Astrocyte (in vitro differentiated cells and primary cell): ENCODE measurements at regions not wholly inside any gene's neighbourhood (a gene's known extent, or its start where the extent isn't known, plus 50 kb on each side); places are given as distances from the start of the nearest gene placed in this dataset.

ENCODE experiments used
- DNase-seq: peaks from one replicate; pipeline ENCODE4 v3.0.0-alpha.2; 2010; ENCODE audit warnings: low read depth
- FAIRE-seq: peaks from 2 replicates; lab custom pipeline; 2011; peaks lifted over from hg19 to GRCh38; lab: Jason Lieb, UNC
- H2AFZ ChIP-seq: 2 replicates; pipeline ENCODE4 v1.6.0; 2012; ENCODE audit warnings: low read depth, low read length, inconsistent platforms
- H3K27ac ChIP-seq: 2 replicates; pipeline ENCODE4 v1.5.1; 2011; ENCODE audit warnings: low read depth, low read length, inconsistent platforms
- H3K27me3 ChIP-seq: 2 replicates; pipeline ENCODE4 v1.6.0; 2011; ENCODE audit warnings: low read length, inconsistent platforms; ENCODE audit not compliant: insufficient read depth
- H3K36me3 ChIP-seq: 2 replicates; pipeline ENCODE4 v1.5.1; 2011; ENCODE audit warnings: low read length, inconsistent platforms; ENCODE audit not compliant: insufficient read depth
- H3K4me1 ChIP-seq: 2 replicates; pipeline ENCODE4 v1.5.1; 2011; ENCODE audit warnings: low read length, inconsistent platforms; ENCODE audit not compliant: insufficient read depth
- H3K4me2 ChIP-seq: 2 replicates; pipeline ENCODE4 v1.6.0; 2012; ENCODE audit warnings: low read length, inconsistent platforms
- H3K4me3 ChIP-seq: 2 replicates; pipeline ENCODE4 v1.5.1; 2011; ENCODE audit warnings: low read depth, mild to moderate bottlenecking, low read length, inconsistent platforms; ENCODE audit not compliant: insufficient read depth
- H3K79me2 ChIP-seq: 2 replicates; pipeline ENCODE4 v1.6.0; 2012; ENCODE audit warnings: mild to moderate bottlenecking, low read length, inconsistent platforms; ENCODE audit not compliant: insufficient read depth
- H3K9ac ChIP-seq: 2 replicates; pipeline ENCODE4 v1.6.0; 2012; ENCODE audit warnings: mild to moderate bottlenecking, low read length, inconsistent platforms
- H3K9me3 ChIP-seq: 2 replicates; pipeline ENCODE4 v1.5.1; 2012; ENCODE audit warnings: low read depth, mild to moderate bottlenecking, low read length, inconsistent platforms; ENCODE audit not compliant: insufficient read depth
- H4K20me1 ChIP-seq: 2 replicates; pipeline ENCODE4 v1.6.0; 2012; ENCODE audit warnings: low read length, inconsistent platforms; ENCODE audit not compliant: insufficient read depth
- H3K27ac Mint-ChIP-seq: one replicate; pipeline ENCODE4 v1.8.0; 2021; ENCODE audit warnings: mild to moderate bottlenecking, mixed read lengths; ENCODE audit not compliant: unreplicated experiment
- H3K27me3 Mint-ChIP-seq: one replicate; pipeline ENCODE4 v1.8.0; 2021; ENCODE audit warnings: low read depth, mixed read lengths; ENCODE audit not compliant: unreplicated experiment
- H3K36me3 Mint-ChIP-seq: one replicate; pipeline ENCODE4 v1.8.0; 2021; ENCODE audit warnings: low read depth, mixed read lengths; ENCODE audit not compliant: unreplicated experiment
- H3K4me1 Mint-ChIP-seq: one replicate; pipeline ENCODE4 v1.8.0; 2021; ENCODE audit warnings: low read depth, mixed read lengths; ENCODE audit not compliant: unreplicated experiment
- H3K4me3 Mint-ChIP-seq: one replicate; pipeline ENCODE4 v1.8.0; 2021; ENCODE audit warnings: mild to moderate bottlenecking, moderate library complexity, mixed read lengths; ENCODE audit not compliant: unreplicated experiment
- H3K9me3 Mint-ChIP-seq: one replicate; pipeline ENCODE4 v1.8.0; 2021; ENCODE audit warnings: mild to moderate bottlenecking, mixed read lengths; ENCODE audit not compliant: unreplicated experiment
- EZH2 ChIP-seq: IDR thresholded peaks from 2 replicates; pipeline ENCODE4 v1.6.1; 2012; ENCODE audit warnings: mild to moderate bottlenecking, low read length, inconsistent platforms; ENCODE audit not compliant: insufficient read depth
- TF ChIP-seq, protein P1 (sequence below): IDR thresholded peaks from 2 replicates; pipeline ENCODE4 v1.5.1; 2011; ENCODE audit warnings: low read depth, mild to moderate bottlenecking, inconsistent platforms, low read length, moderate library complexity; ENCODE audit not compliant: insufficient read depth

DNA sequence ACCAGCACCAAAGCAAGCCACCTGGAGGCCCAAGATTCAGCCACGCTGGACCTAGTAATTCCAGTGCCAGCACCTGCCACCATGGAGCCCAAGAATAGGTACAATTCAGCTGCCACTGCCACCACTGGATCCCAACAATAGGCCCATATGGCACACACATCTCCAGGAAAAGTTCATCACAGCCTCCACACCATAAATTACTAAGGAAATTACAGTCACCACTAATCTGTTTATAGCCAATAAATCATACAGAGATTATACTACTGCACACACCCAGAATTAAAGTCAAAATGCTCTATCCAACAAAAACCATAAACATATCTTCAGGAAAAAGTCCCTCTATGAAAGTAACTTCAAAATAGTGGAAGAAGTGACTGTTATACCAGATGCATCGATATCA lies 242.8 kb downstream of the SPATA31D1 start:
- no peak overlapping the region for H3K4me3 ChIP-seq
- no peak overlapping the region for H2AFZ ChIP-seq
- no peaks in the 10 kb centered on the region for H3K27me3 ChIP-seq
- no peaks in the 10 kb centered on the region for H3K36me3 ChIP-seq
- no peak overlapping the region for H3K4me2 ChIP-seq
- Mint-ChIP-seq H3K27me3 (no peaks in the 10 kb centered on the region), H3K9me3 (peaks cover 13% of the 10 kb centered on the region), H3K36me3 (no peaks in the 10 kb centered on the region), H3K4me3 (no peak overlapping the region), H3K27ac (no peak overlapping the region), H3K4me1 (no peaks in the 10 kb centered on the region)
- no peaks in the 10 kb centered on the region for H3K4me1 ChIP-seq
- DNase-seq (no peak), FAIRE-seq (no peak)
- peaks cover 8% of the 10 kb centered on the region for H3K9me3 ChIP-seq
- TF ChIP-seq EZH2, result no peak
- TF ChIP-seq, protein P1, sequence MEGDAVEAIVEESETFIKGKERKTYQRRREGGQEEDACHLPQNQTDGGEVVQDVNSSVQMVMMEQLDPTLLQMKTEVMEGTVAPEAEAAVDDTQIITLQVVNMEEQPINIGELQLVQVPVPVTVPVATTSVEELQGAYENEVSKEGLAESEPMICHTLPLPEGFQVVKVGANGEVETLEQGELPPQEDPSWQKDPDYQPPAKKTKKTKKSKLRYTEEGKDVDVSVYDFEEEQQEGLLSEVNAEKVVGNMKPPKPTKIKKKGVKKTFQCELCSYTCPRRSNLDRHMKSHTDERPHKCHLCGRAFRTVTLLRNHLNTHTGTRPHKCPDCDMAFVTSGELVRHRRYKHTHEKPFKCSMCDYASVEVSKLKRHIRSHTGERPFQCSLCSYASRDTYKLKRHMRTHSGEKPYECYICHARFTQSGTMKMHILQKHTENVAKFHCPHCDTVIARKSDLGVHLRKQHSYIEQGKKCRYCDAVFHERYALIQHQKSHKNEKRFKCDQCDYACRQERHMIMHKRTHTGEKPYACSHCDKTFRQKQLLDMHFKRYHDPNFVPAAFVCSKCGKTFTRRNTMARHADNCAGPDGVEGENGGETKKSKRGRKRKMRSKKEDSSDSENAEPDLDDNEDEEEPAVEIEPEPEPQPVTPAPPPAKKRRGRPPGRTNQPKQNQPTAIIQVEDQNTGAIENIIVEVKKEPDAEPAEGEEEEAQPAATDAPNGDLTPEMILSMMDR, result no peak
- no peaks in the 10 kb centered on the region for H4K20me1 ChIP-seq
- no peaks in the 10 kb centered on the region for H3K79me2 ChIP-seq
- H3K27ac ChIP-seq, result no peak overlapping the region
- no peak overlapping the region for H3K9ac ChIP-seq

DNA sequence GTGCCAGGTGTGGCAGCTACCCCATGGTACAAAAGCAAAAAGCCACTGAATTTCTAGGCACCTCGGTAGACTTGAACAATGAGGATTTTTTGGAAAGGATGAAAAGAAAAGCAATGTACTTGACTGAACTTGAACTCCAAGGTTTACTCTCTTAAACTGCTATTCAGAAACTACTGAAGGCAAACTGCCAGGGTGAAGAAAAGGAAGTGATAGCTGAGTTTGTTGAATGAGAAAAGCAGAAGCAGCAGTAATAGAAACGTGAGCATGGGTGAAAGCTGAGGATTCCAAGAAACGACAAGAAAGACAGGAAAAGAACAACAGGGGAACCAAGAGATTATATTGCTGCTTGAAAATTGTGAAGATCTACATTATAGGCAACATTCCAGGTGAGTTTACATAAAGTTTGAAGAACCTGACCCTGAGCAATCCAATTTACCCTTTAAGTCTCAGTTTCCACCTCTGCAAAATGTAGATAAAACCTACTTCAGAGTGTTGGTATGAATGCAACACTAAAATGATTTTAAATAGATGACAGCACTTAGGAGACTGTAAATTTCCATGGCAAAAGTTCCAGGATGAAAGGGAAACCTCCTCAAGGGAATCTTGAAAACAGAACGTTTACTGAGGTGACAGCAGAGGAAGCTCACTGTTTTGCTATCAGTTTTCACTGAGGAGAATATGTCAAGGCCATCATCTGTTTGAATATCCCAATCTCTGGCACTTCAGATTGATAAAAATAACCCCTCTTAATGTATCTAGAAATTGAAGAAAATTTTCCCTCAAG lies 245.8 kb downstream of the SPATA31D1 start:
- H3K9me3 Mint-ChIP-seq, result peaks cover 11% of the 10 kb centered on the region
- no peak for TF ChIP-seq EZH2
- TF ChIP-seq, protein P1, result no peak
- no peaks in the 10 kb centered on the region for H3K27me3 Mint-ChIP-seq
- no peaks in the 10 kb centered on the region for H3K4me1 Mint-ChIP-seq
- no peak overlapping the region for H3K9ac ChIP-seq
- no peak for DNase-seq
- H4K20me1 ChIP-seq, result no peaks in the 10 kb centered on the region
- H3K27ac Mint-ChIP-seq, result no peak overlapping the region
- no peak overlapping the region for H3K27ac ChIP-seq
- H3K9me3 ChIP-seq, result peaks cover 8% of the 10 kb centered on the region
- H3K4me2 ChIP-seq, result no peak overlapping the region
- no peak overlapping the region for H3K4me3 ChIP-seq
- no peaks in the 10 kb centered on the region for H3K79me2 ChIP-seq
- FAIRE-seq, result no peak
- no peak overlapping the region for H2AFZ ChIP-seq
- H3K36me3 ChIP-seq, result no peaks in the 10 kb centered on the region
- H3K4me1 ChIP-seq, result no peaks in the 10 kb centered on the region
- H3K27me3 ChIP-seq, result no peaks in the 10 kb centered on the region
- H3K36me3 Mint-ChIP-seq, result no peaks in the 10 kb centered on the region
- H3K4me3 Mint-ChIP-seq, result no peak overlapping the region
